Activated CD8-positive, alpha-beta T cell treated with anti-CD3 and anti-CD28 coated beads for 36 hours (primary cell): ENCODE measurements at regions not wholly inside any gene's neighbourhood (a gene's known extent, or its start where the extent isn't known, plus 50 kb on each side); places are given as distances from the start of the nearest gene placed in this dataset.
"Not testable (repeated sequence)": the region's sequence is repeated elsewhere in the genome, so short reads cannot be mapped to it uniquely, and the experiment has no call there.

Experiments
- ATAC-seq: fragments of 200-7000 bp; cut with Tn5 transposase; one replicate; pipeline ENCODE4 v1.10.0; 2021; ENCODE audit warnings: mild to moderate bottlenecking, moderate library complexity
- CTCF ChIA-PET: fragments of 350-600 bp; sonication (Branson Sonifier 250); formaldehyde crosslinking; loops from one replicate; lab custom pipeline; 2021; ENCODE audit warnings: antibody characterized with exemption; lab: Charles Lee
- POLR2A ChIA-PET: fragments of 350-600 bp; sonication (Branson Sonifier 250); formaldehyde crosslinking; loops from one replicate; lab custom pipeline; 2021; ENCODE audit warnings: antibody characterized with exemption; lab: Charles Lee
- DNase-seq: peaks from one replicate; pipeline ENCODE4 v3.0.0-alpha.2; 2020
- H3K27ac Mint-ChIP-seq: one replicate; pipeline ENCODE4 v1.8.0; 2021; ENCODE audit warnings: mild to moderate bottlenecking, mixed read lengths
- H3K27me3 Mint-ChIP-seq: one replicate; pipeline ENCODE4 v1.8.0; 2021; ENCODE audit warnings: mixed read lengths
- H3K36me3 Mint-ChIP-seq: one replicate; pipeline ENCODE4 v1.8.0; 2021; ENCODE audit warnings: low read depth, mixed read lengths
- H3K4me1 Mint-ChIP-seq: one replicate; pipeline ENCODE4 v1.8.0; 2021; ENCODE audit warnings: low read depth, mixed read lengths
- H3K4me3 Mint-ChIP-seq: one replicate; pipeline ENCODE4 v1.8.0; 2021; ENCODE audit warnings: mild to moderate bottlenecking, moderate library complexity, mixed read lengths
- H3K9me3 Mint-ChIP-seq: one replicate; pipeline ENCODE4 v1.8.0; 2021; ENCODE audit warnings: mixed read lengths
- intact Hi-C: fragments of 100-400 bp; cut with micrococcal nuclease; formaldehyde crosslinking; loops from one replicate; pipeline ENCODE4 v1.10.0; 2022
- TF ChIP-seq, protein P1 (sequence below): fragments of 200-600 bp; IDR thresholded peaks from one replicate; pipeline ENCODE4 v1.8.0; 2022; ENCODE audit warnings: antibody characterized with exemption, mild to moderate bottlenecking

- H3K27me3 Mint-ChIP-seq, result no peaks in the 10 kb centered on the region
- H3K27ac Mint-ChIP-seq, result no peak overlapping the region
- intact Hi-C loops, result no loop called here
- no peaks in the 10 kb centered on the region for H3K4me1 Mint-ChIP-seq
- ChIA-PET POLR2A (no interaction called here), CTCF (no interaction called here)
- H3K9me3 Mint-ChIP-seq, result peaks cover 2% of the 10 kb centered on the region
- no peak overlapping the region for H3K4me3 Mint-ChIP-seq
- no peak for DNase-seq
- no peak for ATAC-seq
- H3K36me3 Mint-ChIP-seq, result no peaks in the 10 kb centered on the region
- TF ChIP-seq, protein P1, sequence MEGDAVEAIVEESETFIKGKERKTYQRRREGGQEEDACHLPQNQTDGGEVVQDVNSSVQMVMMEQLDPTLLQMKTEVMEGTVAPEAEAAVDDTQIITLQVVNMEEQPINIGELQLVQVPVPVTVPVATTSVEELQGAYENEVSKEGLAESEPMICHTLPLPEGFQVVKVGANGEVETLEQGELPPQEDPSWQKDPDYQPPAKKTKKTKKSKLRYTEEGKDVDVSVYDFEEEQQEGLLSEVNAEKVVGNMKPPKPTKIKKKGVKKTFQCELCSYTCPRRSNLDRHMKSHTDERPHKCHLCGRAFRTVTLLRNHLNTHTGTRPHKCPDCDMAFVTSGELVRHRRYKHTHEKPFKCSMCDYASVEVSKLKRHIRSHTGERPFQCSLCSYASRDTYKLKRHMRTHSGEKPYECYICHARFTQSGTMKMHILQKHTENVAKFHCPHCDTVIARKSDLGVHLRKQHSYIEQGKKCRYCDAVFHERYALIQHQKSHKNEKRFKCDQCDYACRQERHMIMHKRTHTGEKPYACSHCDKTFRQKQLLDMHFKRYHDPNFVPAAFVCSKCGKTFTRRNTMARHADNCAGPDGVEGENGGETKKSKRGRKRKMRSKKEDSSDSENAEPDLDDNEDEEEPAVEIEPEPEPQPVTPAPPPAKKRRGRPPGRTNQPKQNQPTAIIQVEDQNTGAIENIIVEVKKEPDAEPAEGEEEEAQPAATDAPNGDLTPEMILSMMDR, result no peak
Measured at GRCh38 chr2:220593526-220593925, 966.1 kb downstream of the SLC4A3 start.

- Mint-ChIP-seq H3K4me1 (no peaks in the 10 kb centered on the region), H3K9me3 (peaks cover under 1% of the 10 kb centered on the region), H3K27me3 (no peaks in the 10 kb centered on the region), H3K4me3 (no peak overlapping the region), H3K36me3 (no peaks in the 10 kb centered on the region), H3K27ac (no peak overlapping the region)
- TF ChIP-seq, protein P1, result no peak
- ChIA-PET POLR2A (no interaction called here), CTCF (no interaction called here)
- DNase-seq (no peak), ATAC-seq (no peak)
- intact Hi-C loops, result no loop called here
Measured at GRCh38 chr2:220601674-220602073, 970.4 kb downstream of the EPHA4 start.

GRCh38 chr2:220613004-220613403, 959.1 kb downstream of the EPHA4 start:
- H3K4me3 Mint-ChIP-seq, H3K27ac Mint-ChIP-seq, H3K27me3 Mint-ChIP-seq, H3K36me3 Mint-ChIP-seq, POLR2A ChIA-PET, H3K4me1 Mint-ChIP-seq, intact Hi-C loops, CTCF ChIA-PET, ATAC-seq, H3K9me3 Mint-ChIP-seq, DNase-seq: not testable (repeated sequence)

- ChIA-PET POLR2A (no interaction called here), CTCF (no interaction called here)
- DNase-seq (no peak), ATAC-seq (no peak)
- TF ChIP-seq, protein P1, result no peak
- Mint-ChIP-seq H3K27ac (no peak overlapping the region), H3K27me3 (no peaks in the 10 kb centered on the region), H3K9me3 (no peaks in the 10 kb centered on the region), H3K36me3 (no peaks in the 10 kb centered on the region), H3K4me1 (no peaks in the 10 kb centered on the region), H3K4me3 (no peak overlapping the region)
- intact Hi-C loops, result no loop called here
Measured at GRCh38 chr2:220614064-220614463, 958.0 kb downstream of the EPHA4 start.

- ChIA-PET POLR2A (no interaction called here), CTCF (no interaction called here)
- Mint-ChIP-seq H3K9me3 (no peaks in the 10 kb centered on the region), H3K27ac (no peak overlapping the region), H3K36me3 (no peaks in the 10 kb centered on the region), H3K27me3 (no peaks in the 10 kb centered on the region), H3K4me1 (no peaks in the 10 kb centered on the region), H3K4me3 (no peak overlapping the region)
- TF ChIP-seq, protein P1, result no peak
- intact Hi-C loops, result loop anchor here (5.0 kb wide), 1 partner anchor 362 kb away; no protein-coding TSS in a partner anchor
- ATAC-seq (no peak), DNase-seq (no peak)
Measured at GRCh38 chr2:220619525-220620220, 952.4 kb downstream of the EPHA4 start.
